GM12878 (cell line): ENCODE measurements at regions not wholly inside any gene's neighbourhood (a gene's known extent, or its start where the extent isn't known, plus 50 kb on each side); places are given as distances from the start of the nearest gene placed in this dataset.
A peak's percentile ranks its signal among the peaks of the same experiment; 100 is the strongest.

ENCODE experiments used
- ATAC-seq: fragments of 200-7000 bp; cut with Tn5 transposase; 3 replicates; pipeline ENCODE4 v1.9.1; 2020; ENCODE audit warnings: mild to moderate bottlenecking, moderate library complexity
- BruUV-seq: library from RNA; stranded (reverse); fragments of 400-500 nt; replicated peaks from 2 replicates; lab custom pipeline; 2021; lab: Mats Ljungman, UMichigan
- CTCF ChIA-PET: fragments of 300-600 bp; sonication (Branson Sonifier 250); formaldehyde crosslinking; extraction: SDS; loops from one replicate; lab custom pipeline; 2021; ENCODE audit warnings: inconsistent platforms; lab: Yijun Ruan, JAX
- POLR2A ChIA-PET: fragments of 350-600 bp; formaldehyde crosslinking; extraction: SDS; loops from one replicate; lab custom pipeline; 2021; ENCODE audit warnings: inconsistent platforms; lab: Charles Lee
- RAD21 ChIA-PET: fragments of 300-600 bp; sonication (Branson Sonifier 250); formaldehyde crosslinking; loops from one replicate; lab custom pipeline; 2023; ENCODE audit warnings: antibody characterized with exemption; ENCODE audit not compliant: unreplicated experiment; lab: Charles Lee
- SMC1A ChIA-PET: fragments of 300-600 bp; sonication (Branson Sonifier 250); formaldehyde crosslinking; loops from one replicate; lab custom pipeline; 2023; ENCODE audit not compliant: unreplicated experiment, uncharacterized antibody; lab: Charles Lee
- DNase-seq: peaks from one replicate; pipeline ENCODE4 v3.0.0-alpha.2; 2011; ENCODE audit warnings: low read depth, low spot score
- FAIRE-seq: peaks from 3 replicates; lab custom pipeline; 2011; peaks lifted over from hg19 to GRCh38; lab: Jason Lieb, UNC
- H2AFZ ChIP-seq: 2 replicates; pipeline ENCODE4 v1.6.0; 2011; ENCODE audit warnings: low read depth, low read length, control low read depth; ENCODE audit not compliant: control insufficient read depth
- H3K27ac ChIP-seq: 2 replicates; pipeline ENCODE4 v1.5.1; 2011; ENCODE audit warnings: control low read depth; ENCODE audit not compliant: control insufficient read depth, insufficient read depth
- H3K27me3 ChIP-seq, 2 experiments: replicated peaks in 1 of 2; 2 replicates each; pipeline versions ENCODE4 v1.6.0 to v1.6.1; 2011; ENCODE audit warnings: low read length in 1 of 2; ENCODE audit not compliant: control insufficient read depth in 2 of 2, insufficient read depth in 2 of 2
- H3K36me3 ChIP-seq, 2 experiments: 2 replicates each; pipeline ENCODE4 v1.5.1; 2011; ENCODE audit warnings: low read length in 1 of 2; ENCODE audit not compliant: control insufficient read depth in 2 of 2, insufficient read depth in 2 of 2
- H3K4me1 ChIP-seq: 2 replicates; pipeline ENCODE4 v1.6.1; 2011; ENCODE audit warnings: mild to moderate bottlenecking, low read length, moderate library complexity, mixed read lengths; ENCODE audit not compliant: control insufficient read depth, insufficient read depth
- H3K4me2 ChIP-seq: 2 replicates; pipeline ENCODE4 v1.6.0; 2011; ENCODE audit warnings: control low read depth; ENCODE audit not compliant: control insufficient read depth, insufficient read depth
- H3K4me3 ChIP-seq: fragments of 200-600 bp; sonication (generic); 2 replicates; pipeline ENCODE4 v1.5.1; 2016
- H3K79me2 ChIP-seq: 2 replicates; pipeline ENCODE4 v1.6.0; 2011; ENCODE audit warnings: low read length; ENCODE audit not compliant: control insufficient read depth, insufficient read depth
- H3K9ac ChIP-seq: 2 replicates; pipeline ENCODE4 v1.8.0; 2011; ENCODE audit warnings: low read length, control low read depth, mixed read lengths; ENCODE audit not compliant: control insufficient read depth, insufficient read depth
- H3K9me3 ChIP-seq: replicated peaks from 3 replicates; pipeline ENCODE4 v1.5.1; 2011; ENCODE audit warnings: mild to moderate bottlenecking, low read length; ENCODE audit not compliant: control insufficient read depth, insufficient read depth
- H4K20me1 ChIP-seq: 2 replicates; pipeline ENCODE4 v1.6.0; 2011; ENCODE audit not compliant: control insufficient read depth, insufficient read depth
- CTCF ChIP-seq, 3 experiments: IDR thresholded peaks in 2 of 3; conservative IDR thresholded peaks in 1 of 3; 2 replicates each; pipeline ENCODE4 v1.5.1; 2011; ENCODE audit warnings: low read depth in 3 of 3, low read length in 3 of 3, mild to moderate bottlenecking in 3 of 3, control low read depth in 2 of 3, moderate library complexity in 2 of 3, inconsistent platforms in 1 of 3, mixed read lengths in 1 of 3; ENCODE audit not compliant: control insufficient read depth in 2 of 3, insufficient read depth in 1 of 3; ENCODE audit errors: extremely low read depth in 1 of 3
- POLR2AphosphoS5 ChIP-seq: IDR thresholded peaks from 2 replicates; pipeline ENCODE4 v1.6.1; 2011; ENCODE audit warnings: mild to moderate bottlenecking, low read length, inconsistent platforms
- TAF1 ChIP-seq: IDR thresholded peaks from 2 replicates; pipeline ENCODE4 v1.6.1; 2011; ENCODE audit warnings: mild to moderate bottlenecking, low read depth, low read length, borderline replicate concordance
- TCF3 ChIP-seq: IDR thresholded peaks from 2 replicates; pipeline ENCODE4 v1.6.1; 2012; ENCODE audit warnings: low read depth, mild to moderate bottlenecking, low read length, borderline replicate concordance; ENCODE audit not compliant: insufficient read depth
- ZBED1 ChIP-seq: IDR thresholded peaks from 2 replicates; pipeline ENCODE4 v1.6.1; 2016; ENCODE audit warnings: borderline replicate concordance
- WGBS: methylation state at CpG from one replicate; pipeline ENCODE4 v1.1.6; 2016; ENCODE audit warnings: low lambda C conversion rate; ENCODE audit not compliant: insufficient replicate concordance, insufficient coverage; ENCODE audit errors: missing lambda C conversion rate; 5-methylcytosine and 5-hydroxymethylcytosine counted together
- in situ Hi-C: fragments of 300-500 bp; cut with MboI; formaldehyde crosslinking; loops from 9 replicates; pipeline ENCODE4 v1.14.3; 2018; ENCODE audit warnings: mixed read lengths
- intact Hi-C: fragments of 100-400 bp; cut with micrococcal nuclease; formaldehyde crosslinking; loops from one replicate; pipeline ENCODE4 v1.14.2; 2022; ENCODE audit not compliant: unreplicated experiment
- TF ChIP-seq, protein P1 (sequence below): IDR thresholded peaks from 2 replicates; pipeline ENCODE4 v1.6.1; 2011; ENCODE audit warnings: low read depth, mild to moderate bottlenecking, low read length, moderate library complexity, borderline replicate concordance; ENCODE audit errors: extremely low read depth
- TF ChIP-seq, protein P2 (sequence below): fragments of 450-650 bp; IDR thresholded peaks from 2 replicates; pipeline ENCODE4 v1.6.1; 2017; ENCODE audit warnings: mild to moderate bottlenecking, moderate library complexity

- 79% methylated on average over 1 of the region's 1 CpG for WGBS
- H2AFZ ChIP-seq, result no peak overlapping the region
- H3K27ac ChIP-seq, result no peak overlapping the region
- FAIRE-seq (no peak), ATAC-seq (no peak), DNase-seq (no peak)
- H4K20me1 ChIP-seq, result no peaks in the 10 kb centered on the region
- no peaks in the 10 kb centered on the region for H3K36me3 ChIP-seq
- SMC1A ChIA-PET, result no interaction called here
- no peak overlapping the region for H3K9ac ChIP-seq
- intact Hi-C loops, result loop anchor here (1.0 kb wide), 1 partner anchor 151 kb away; no protein-coding TSS in a partner anchor
- CTCF ChIA-PET, result interaction anchor here (0.7 kb wide), 1 partner anchor 14 kb away, joined by 3 read pairs; no protein-coding TSS in a partner anchor
- in situ Hi-C loops, result no loop called here
- no peaks in the 10 kb centered on the region for H3K79me2 ChIP-seq
- POLR2A ChIA-PET, result no interaction called here
- no peak overlapping the region for H3K4me3 ChIP-seq
- RAD21 ChIA-PET, result no interaction called here
- H3K27me3 ChIP-seq, result no peaks in the 10 kb centered on the region
- H3K9me3 ChIP-seq, result no peaks in the 10 kb centered on the region
- H3K4me1 ChIP-seq, result no peaks in the 10 kb centered on the region
- H3K4me2 ChIP-seq, result no peak overlapping the region
- no TSS peak for BruUV-seq
- TF ChIP-seq TCF3, result no peak
- peak in 1 of 3 experiments; percentile 33; a peak in 3 of 6 replicates for TF ChIP-seq CTCF (IDR thresholded peaks at IDR 0.05 in 2 of 3, conservative IDR thresholded peaks at IDR 0.05 in 1 of 3; ENCODE audit: control insufficient read depth in 2 of 3, extremely low read depth in 1 of 3, insufficient read depth in 1 of 3, low read depth in 3 of 3, low read length in 3 of 3)
These were observed 234.4 kb upstream of the MTNR1B start for GRCh38 chr11:92735039-92735438.

GRCh38 chr11:92738276-92738675, 231.2 kb upstream of the MTNR1B start:
- no peak for FAIRE-seq
- no peak for TF ChIP-seq TAF1
- TF ChIP-seq, protein P1, sequence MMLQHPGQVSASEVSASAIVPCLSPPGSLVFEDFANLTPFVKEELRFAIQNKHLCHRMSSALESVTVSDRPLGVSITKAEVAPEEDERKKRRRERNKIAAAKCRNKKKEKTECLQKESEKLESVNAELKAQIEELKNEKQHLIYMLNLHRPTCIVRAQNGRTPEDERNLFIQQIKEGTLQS, result no peak
- TF ChIP-seq, protein P2, sequence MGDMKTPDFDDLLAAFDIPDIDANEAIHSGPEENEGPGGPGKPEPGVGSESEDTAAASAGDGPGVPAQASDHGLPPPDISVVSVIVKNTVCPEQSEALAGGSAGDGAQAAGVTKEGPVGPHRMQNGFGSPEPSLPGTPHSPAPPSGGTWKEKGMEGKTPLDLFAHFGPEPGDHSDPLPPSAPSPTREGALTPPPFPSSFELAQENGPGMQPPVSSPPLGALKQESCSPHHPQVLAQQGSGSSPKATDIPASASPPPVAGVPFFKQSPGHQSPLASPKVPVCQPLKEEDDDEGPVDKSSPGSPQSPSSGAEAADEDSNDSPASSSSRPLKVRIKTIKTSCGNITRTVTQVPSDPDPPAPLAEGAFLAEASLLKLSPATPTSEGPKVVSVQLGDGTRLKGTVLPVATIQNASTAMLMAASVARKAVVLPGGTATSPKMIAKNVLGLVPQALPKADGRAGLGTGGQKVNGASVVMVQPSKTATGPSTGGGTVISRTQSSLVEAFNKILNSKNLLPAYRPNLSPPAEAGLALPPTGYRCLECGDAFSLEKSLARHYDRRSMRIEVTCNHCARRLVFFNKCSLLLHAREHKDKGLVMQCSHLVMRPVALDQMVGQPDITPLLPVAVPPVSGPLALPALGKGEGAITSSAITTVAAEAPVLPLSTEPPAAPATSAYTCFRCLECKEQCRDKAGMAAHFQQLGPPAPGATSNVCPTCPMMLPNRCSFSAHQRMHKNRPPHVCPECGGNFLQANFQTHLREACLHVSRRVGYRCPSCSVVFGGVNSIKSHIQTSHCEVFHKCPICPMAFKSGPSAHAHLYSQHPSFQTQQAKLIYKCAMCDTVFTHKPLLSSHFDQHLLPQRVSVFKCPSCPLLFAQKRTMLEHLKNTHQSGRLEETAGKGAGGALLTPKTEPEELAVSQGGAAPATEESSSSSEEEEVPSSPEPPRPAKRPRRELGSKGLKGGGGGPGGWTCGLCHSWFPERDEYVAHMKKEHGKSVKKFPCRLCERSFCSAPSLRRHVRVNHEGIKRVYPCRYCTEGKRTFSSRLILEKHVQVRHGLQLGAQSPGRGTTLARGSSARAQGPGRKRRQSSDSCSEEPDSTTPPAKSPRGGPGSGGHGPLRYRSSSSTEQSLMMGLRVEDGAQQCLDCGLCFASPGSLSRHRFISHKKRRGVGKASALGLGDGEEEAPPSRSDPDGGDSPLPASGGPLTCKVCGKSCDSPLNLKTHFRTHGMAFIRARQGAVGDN, result no peak
- no peak for TF ChIP-seq ZBED1
- TF ChIP-seq POLR2AphosphoS5, result no peak
- H4K20me1 ChIP-seq, result no peaks in the 10 kb centered on the region
- no peak overlapping the region for H3K9ac ChIP-seq
- WGBS, result 64% methylated on average over 4 of the region's 4 CpGs
- no peaks in the 10 kb centered on the region for H3K79me2 ChIP-seq
- POLR2A ChIA-PET, result no interaction called here
- no peak for DNase-seq
- RAD21 ChIA-PET, result no interaction called here
- no peak overlapping the region for H3K4me3 ChIP-seq
- no peaks in the 10 kb centered on the region for H3K36me3 ChIP-seq
- BruUV-seq, result no TSS peak
- CTCF ChIA-PET, result no interaction called here
- ATAC-seq, result no peak
- SMC1A ChIA-PET, result no interaction called here
- H3K4me1 ChIP-seq, result no peaks in the 10 kb centered on the region
- H2AFZ ChIP-seq, result no peak overlapping the region
- no peaks in the 10 kb centered on the region for H3K9me3 ChIP-seq
- no peak overlapping the region for H3K4me2 ChIP-seq
- intact Hi-C loops (no loop called here), in situ Hi-C loops (no loop called here)
- no peaks in the 10 kb centered on the region for H3K27me3 ChIP-seq
- no peak overlapping the region for H3K27ac ChIP-seq
